ENCODE measurements at regions not wholly inside any gene's neighbourhood (a gene's known extent, or its start where the extent isn't known, plus 50 kb on each side); places are given as distances from the start of the nearest gene placed in this dataset.
A peak's percentile ranks its signal among the peaks of the same experiment; 100 is the strongest.

DNA sequence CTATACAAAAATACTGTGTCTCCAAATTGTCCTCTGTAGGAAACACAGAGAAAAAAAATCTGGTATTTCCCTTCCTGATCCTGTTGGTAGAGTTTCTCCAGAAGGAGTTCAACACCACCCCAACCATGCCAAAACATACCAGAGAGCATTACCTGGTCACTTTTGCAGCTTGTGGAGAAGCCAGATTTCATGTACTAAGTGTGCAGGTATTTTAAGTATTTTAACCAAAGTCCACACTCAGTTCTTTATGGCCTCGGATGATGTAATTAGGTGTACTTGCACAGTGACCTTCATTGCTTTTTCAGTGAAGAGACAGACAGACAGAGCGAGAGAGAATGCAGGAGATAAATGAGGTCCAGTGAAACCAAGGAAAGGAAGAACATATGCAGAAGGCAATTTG is 2046.8 kb upstream of the CDH9 start:
- no peak overlapping the region for H4K5ac ChIP-seq (ENCODE audit: insufficient read length, low read depth, low read length)
- no peak overlapping the region for H2BK20ac ChIP-seq (ENCODE audit: low read length)
- no peak overlapping the region for H3K4ac ChIP-seq (replicated peaks; ENCODE audit: insufficient read length, low read depth, low read length)
- H2BK120ac ChIP-seq (replicated peaks; ENCODE audit: low read depth, low read length), result no peak overlapping the region
- no peak overlapping the region for H3K9ac ChIP-seq (replicated peaks in 1 of 4; ENCODE audit: extremely low read depth in 1 of 4, low read depth in 3 of 4, low read length in 3 of 4)
- peak overlapping the region; percentile 51; the same call in 1 of the 2 replicates for H2AFZ ChIP-seq (ENCODE audit: low read length)
- no peak overlapping the region for H3K4me2 ChIP-seq (ENCODE audit: insufficient read depth in 1 of 2, low read depth in 2 of 2, low read length in 2 of 2)
- no peaks in the 10 kb centered on the region for H3K79me2 ChIP-seq (ENCODE audit: control insufficient read depth in 1 of 2, insufficient read depth in 2 of 2, low read length in 2 of 2)
- no peak overlapping the region for H2BK5ac ChIP-seq (ENCODE audit: low read depth, low read length)
- no peak overlapping the region for H3K18ac ChIP-seq (ENCODE audit: extremely low read depth, low read length)
- no peak overlapping the region for H2BK12ac ChIP-seq (ENCODE audit: low read depth, low read length)
- H3K23me2 ChIP-seq (ENCODE audit: low read depth, low read length), result no peaks in the 10 kb centered on the region
- DNase-seq (ENCODE audit: low read depth in 1 of 2, low spot score in 2 of 2) (no peak), FAIRE-seq (no peak)
- no peak overlapping the region for H4K8ac ChIP-seq (ENCODE audit: extremely low read depth, insufficient read depth, low read length)
- no peak overlapping the region for H3K27ac ChIP-seq (ENCODE audit: low read depth, low read length)
- no peaks in the 10 kb centered on the region for H3K4me1 ChIP-seq (replicated peaks in 1 of 4; ENCODE audit: control insufficient read depth in 3 of 4, insufficient read depth in 4 of 4, low read length in 3 of 4)
- no peak overlapping the region for H3K4me3 ChIP-seq (ENCODE audit: extremely low read depth in 1 of 4, insufficient read depth in 2 of 4, low read depth in 3 of 4, low read length in 4 of 4)
- no peak overlapping the region for H3K56ac ChIP-seq (replicated peaks; ENCODE audit: insufficient read length, low read depth, low read length)
- 100% methylated on average over 2 of the region's 2 CpGs; no CpG with 5 or more reads in 1 of the 2 experiments for WGBS, 2 experiments (ENCODE audit: extremely low coverage in 1 of 2, insufficient coverage in 1 of 2, insufficient read length in 1 of 2, insufficient replicate concordance in 2 of 2, low coverage in 1 of 2, low lambda C conversion rate in 2 of 2, missing lambda C conversion rate in 1 of 2)
- no peaks in the 10 kb centered on the region for H3K9me3 ChIP-seq (ENCODE audit: insufficient read depth in 2 of 2, low read depth in 1 of 2, low read length in 1 of 2)
- H3K14ac ChIP-seq (ENCODE audit: insufficient read length), result no peak overlapping the region
- H3K36me3 ChIP-seq (ENCODE audit: control insufficient read depth in 2 of 4, insufficient read depth in 4 of 4, low read length in 3 of 4), result no peaks in the 10 kb centered on the region
- no peaks in the 10 kb centered on the region for H3K79me1 ChIP-seq (ENCODE audit: low read depth, low read length)
- CTCF ChIA-PET (ENCODE audit: partially characterized antibody), result no interaction called here
- H3K27me3 ChIP-seq (replicated peaks in 1 of 4; ENCODE audit: control insufficient read depth in 3 of 4, extremely low read depth in 1 of 4, insufficient read depth in 3 of 4, low read length in 3 of 4), result no peaks in the 10 kb centered on the region
- no peak overlapping the region for H4K91ac ChIP-seq (replicated peaks; ENCODE audit: insufficient read length, low read length)
- POLR2A ChIA-PET (ENCODE audit: partially characterized antibody), result no interaction called here
- H4K20me1 ChIP-seq (replicated peaks in 1 of 2; ENCODE audit: control insufficient read depth in 1 of 2, insufficient read depth in 2 of 2, low read length in 2 of 2), result no peaks in the 10 kb centered on the region
- TF ChIP-seq RBBP5 (IDR thresholded peaks at IDR 0.05; ENCODE audit: borderline replicate concordance, low read depth, low read length), result no peak
- no peak for TF ChIP-seq SIX5 (IDR thresholded peaks at IDR 0.05; ENCODE audit: low read depth, low read length)
- no peak for TF ChIP-seq CBX5 (IDR thresholded peaks at IDR 0.05; ENCODE audit: low read depth, low read length)
- no peak overlapping the region for H3K23ac ChIP-seq (ENCODE audit: insufficient read length)
- no peak overlapping the region for H2AK5ac ChIP-seq (ENCODE audit: low read depth, low read length)
- H2BK15ac ChIP-seq (ENCODE audit: low read length), result no peak overlapping the region

All from H1 (cell line).